ENCODE measurements at regions not wholly inside any gene's neighbourhood (a gene's known extent, or its start where the extent isn't known, plus 50 kb on each side); places are given as distances from the start of the nearest gene placed in this dataset.

DNA sequence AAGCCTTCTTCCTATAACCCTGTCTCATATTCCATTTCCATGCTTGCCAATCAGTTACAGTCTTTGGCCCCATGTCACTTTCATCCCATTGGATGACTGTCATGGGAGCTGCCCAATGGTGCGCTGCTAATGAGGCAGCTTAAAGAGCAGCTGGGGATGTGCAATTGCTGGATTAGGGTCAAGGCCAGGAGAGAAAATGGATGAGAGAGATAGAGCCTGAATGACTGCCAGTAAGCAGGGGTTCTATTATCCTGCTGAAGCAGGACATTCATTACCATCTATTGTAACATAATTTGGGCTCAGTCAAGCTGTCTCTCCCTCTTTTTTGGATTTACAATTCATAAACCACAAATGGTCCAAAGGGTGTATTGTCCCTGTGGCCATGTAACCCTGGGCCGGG, 909.0 kb downstream of the CENPC start:
- TF ChIP-seq, protein P1, sequence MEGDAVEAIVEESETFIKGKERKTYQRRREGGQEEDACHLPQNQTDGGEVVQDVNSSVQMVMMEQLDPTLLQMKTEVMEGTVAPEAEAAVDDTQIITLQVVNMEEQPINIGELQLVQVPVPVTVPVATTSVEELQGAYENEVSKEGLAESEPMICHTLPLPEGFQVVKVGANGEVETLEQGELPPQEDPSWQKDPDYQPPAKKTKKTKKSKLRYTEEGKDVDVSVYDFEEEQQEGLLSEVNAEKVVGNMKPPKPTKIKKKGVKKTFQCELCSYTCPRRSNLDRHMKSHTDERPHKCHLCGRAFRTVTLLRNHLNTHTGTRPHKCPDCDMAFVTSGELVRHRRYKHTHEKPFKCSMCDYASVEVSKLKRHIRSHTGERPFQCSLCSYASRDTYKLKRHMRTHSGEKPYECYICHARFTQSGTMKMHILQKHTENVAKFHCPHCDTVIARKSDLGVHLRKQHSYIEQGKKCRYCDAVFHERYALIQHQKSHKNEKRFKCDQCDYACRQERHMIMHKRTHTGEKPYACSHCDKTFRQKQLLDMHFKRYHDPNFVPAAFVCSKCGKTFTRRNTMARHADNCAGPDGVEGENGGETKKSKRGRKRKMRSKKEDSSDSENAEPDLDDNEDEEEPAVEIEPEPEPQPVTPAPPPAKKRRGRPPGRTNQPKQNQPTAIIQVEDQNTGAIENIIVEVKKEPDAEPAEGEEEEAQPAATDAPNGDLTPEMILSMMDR (IDR thresholded peaks at IDR 0.05): no peak
- TF ChIP-seq POLR2A (IDR thresholded peaks at IDR 0.05; ENCODE audit: low read depth): no peak
- no peak for TF ChIP-seq POLR2AphosphoS5 (IDR thresholded peaks at IDR 0.05)

All from esophagus muscularis mucosa (tissue), 3 donors.